Stimulated activated CD4-positive, alpha-beta T cell treated with anti-CD3 and anti-CD28 coated beads, Interleukin-15, amount 100 ng/mL, for 48 hours (primary cell): ENCODE measurements at regions not wholly inside any gene's neighbourhood (a gene's known extent, or its start where the extent isn't known, plus 50 kb on each side); places are given as distances from the start of the nearest gene placed in this dataset.

Experiments used
- DNase-seq, 2 donors: peaks; one replicate each; pipeline ENCODE4 v3.0.0-alpha.2; 2020; ENCODE audit warnings: low read depth in 2 of 2

DNA sequence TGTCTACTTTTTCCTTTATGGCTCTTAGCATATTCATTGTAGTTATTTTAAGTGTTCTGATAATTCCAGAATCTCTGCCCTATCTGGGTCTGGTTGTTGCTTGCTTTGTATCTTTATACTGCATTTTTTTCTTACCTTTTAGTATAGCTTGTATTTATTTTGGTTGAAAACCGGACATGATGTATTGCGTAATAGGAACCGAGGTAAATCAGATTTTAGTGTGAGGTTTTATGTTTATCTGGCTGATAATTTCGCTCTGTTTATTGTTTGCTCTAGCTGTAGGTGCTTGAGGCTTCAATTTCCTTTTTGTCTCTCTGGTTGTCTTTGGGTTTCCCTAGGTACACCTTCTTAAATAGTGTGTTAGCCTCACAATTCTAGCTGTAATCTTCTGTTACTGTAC, 263.8 kb upstream of the LCORL start:
- no peak for DNase-seq

- DNase-seq: no peak
Observed at GRCh38 chr4:18278244-18278643, 256.7 kb upstream of the LCORL start.

- no peak for DNase-seq
Observed at GRCh38 chr4:18262832-18263231, 241.3 kb upstream of the LCORL start.

DNA sequence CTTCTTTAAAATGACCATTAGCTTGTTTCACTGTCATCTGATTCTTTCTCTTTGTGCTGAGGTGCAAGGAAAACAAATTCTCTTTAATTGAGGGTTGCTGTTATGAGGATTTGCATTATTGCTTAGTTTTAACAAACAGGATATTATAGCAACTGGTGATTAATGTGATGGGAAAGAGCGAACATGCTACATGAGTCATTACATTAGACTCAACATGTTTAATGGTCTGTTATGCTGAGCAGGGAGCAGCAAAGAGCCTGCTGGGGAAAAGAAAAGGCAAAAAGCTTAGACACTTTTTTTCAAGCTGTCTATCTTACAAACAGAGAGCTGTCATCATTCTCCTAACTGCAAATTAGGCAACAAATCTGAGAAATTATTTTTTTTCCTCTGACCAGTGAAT, 230.5 kb upstream of the LCORL start:
- DNase-seq: no peak

DNA sequence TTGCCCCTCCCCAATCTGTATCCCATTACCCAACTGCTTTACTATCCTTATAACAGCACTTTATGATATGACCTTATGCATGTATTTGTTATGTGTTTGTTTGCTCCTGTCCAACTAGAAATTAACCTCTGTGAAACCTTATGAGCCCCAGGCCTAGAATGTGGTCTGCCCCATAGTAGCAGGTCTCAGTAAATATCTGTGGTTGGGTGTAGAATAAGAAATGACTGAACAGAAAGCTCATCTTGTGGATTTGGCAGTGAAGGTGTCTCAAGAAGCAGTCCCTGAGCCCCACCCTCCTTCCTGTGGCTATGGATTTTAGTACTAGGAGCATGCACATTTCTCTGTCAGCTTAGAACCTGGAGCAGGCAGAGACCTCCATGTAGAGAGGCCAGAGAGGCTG, 229.0 kb upstream of the LCORL start:
- no peak for DNase-seq

- DNase-seq: no peak
Observed at GRCh38 chr4:18248611-18249010, 227.1 kb upstream of the LCORL start.

DNA sequence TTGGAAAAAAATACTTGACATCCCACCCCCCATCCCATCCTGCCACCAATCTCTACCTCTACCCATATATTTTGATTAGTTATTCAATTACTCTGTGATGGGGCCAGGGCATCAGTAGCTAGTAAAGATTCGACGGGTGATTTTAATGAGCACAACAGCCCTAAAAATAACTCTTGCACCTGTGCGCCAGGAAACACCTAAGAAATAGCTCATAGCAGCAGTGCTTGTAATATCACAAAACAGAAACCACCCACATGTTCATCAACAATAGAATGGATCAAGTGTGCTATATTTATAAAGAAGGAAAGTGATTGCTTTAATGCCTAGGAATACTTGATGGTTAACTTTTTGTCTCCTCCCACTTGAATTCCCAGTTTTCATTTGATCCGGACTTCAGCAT, 225.6 kb upstream of the LCORL start:
- no peak for DNase-seq

DNA sequence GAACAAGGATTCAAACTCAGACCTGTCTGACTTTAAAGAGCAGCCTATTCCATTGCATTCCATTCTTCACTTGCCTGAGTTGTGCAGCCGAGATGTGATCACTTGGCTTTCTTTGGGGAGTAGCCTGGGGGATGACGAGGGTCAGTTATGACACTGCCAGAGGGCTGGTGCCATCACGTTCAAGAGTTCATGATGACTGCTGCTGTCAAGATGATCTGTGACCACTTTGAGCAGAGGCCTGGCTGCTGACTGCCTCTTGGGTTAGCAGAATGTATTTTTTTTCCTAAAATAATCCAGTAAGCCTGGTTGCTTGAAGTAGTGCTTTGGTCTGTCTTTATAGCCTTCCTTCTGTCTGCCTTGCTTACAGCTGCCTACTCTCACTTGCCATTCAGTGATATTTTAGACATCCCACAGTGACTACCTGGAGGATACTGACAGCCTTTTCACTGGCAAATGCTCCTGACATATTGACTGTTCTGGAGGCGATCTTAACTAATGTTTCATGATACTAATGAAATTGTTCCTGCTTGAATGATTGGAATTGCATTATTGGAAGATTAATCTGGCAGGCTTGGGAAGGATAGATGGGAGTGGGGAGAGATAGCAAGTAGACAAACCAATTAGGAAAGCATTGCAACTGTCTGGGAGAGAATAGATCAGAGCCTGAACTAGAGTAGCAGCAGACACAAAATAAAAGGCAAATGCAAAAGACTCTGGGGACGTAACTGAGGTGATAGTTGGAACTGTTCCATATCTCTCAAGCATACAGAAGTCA, 221.6 kb upstream of the LCORL start:
- DNase-seq: no peak

DNA sequence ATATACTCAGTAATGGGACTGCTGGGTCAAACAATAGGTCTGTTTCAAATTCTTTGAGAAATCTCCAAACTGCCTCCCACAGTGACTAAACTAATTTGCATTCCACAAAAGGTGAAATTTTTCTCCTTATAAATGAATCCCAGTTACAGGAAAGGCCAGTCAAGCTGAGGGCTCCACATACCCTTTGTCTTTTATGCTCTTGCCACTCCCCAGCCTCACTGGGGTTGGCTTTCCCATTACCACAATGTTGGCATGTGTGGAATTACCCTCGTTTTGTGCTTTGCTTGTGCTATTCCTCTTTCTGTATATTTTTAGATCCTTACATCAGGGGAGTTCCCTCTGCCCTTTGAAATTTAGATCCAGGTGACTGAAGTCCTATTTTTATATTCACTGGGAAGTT, 220.2 kb upstream of the LCORL start:
- DNase-seq: no peak

GRCh38 chr4:18234108-18234507, 212.6 kb upstream of the LCORL start:
- no peak for DNase-seq

DNA sequence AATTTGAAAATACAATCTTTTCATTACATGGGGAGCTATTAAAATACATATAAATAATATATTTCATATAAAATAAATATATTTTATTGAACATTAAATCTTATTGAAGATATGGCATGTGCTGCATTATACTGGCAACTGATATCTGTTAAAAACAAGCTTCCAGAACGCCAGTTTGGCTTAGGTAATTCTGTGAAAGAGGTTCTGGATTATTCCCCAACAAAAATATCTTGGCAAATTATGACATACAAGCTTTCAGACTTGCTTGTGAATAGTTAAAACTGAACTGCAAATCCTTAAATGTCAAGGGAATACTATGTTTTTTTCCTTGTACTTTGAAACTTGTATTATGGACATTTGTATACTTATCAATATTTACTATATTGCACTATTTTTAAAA, 210.2 kb upstream of the LCORL start:
- DNase-seq: no peak

GRCh38 chr4:18227880-18228279, 206.3 kb upstream of the LCORL start:
- no peak for DNase-seq

DNA sequence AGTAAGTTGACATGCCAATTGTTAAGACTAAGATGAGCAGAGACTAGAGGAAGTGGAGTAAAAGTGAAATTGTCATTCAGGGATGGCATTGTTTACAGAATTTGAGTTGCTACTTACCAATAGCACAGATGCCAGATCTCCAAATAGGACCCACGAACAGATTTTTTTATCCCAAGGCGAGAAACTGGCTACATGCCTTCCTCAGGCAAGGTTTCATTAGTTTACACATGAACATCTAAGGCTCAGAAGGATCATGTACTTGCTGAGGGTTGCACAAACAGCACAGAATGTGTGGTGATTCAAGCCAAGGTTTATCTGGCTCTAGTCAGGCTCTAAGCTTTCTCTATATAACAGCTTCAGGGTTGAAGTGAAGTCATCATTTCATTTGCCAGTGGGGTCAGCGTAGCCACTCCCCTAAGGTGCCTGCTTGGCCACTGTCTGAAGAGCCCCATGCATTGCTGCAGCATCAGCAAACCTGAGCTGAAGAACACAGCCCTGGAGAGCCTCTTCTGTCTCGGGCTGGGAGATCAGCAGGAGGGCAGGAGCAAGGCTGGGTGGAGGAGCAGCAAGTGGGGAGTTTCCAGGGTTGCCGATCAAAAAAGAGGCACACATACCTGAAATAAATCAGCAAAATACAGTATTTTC, 193.0 kb upstream of the LCORL start:
- DNase-seq: no peak

GRCh38 chr4:18213576-18214198, 192.1 kb upstream of the LCORL start:
- no peak for DNase-seq

GRCh38 chr4:18209448-18209847, 187.9 kb upstream of the LCORL start:
- DNase-seq: no peak

DNA sequence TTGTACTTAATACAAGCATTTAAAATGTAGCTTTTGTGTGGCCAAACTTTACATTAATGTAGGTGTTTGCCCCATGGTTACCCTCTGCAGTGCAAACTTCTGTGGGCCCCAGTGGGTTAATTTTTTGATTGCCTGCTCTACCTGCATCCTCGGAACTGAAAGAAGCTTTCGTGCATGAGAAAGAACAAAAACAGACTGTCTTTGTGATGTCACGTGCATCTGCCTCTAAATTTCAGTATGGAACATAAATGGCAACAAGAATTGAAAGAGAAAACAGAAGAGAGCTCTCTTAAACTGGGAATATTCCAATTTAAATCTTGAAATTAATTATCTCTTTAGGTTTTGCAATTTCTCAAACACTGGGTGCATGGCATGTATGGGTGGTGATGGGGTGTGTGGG, 182.4 kb upstream of the LCORL start:
- no peak for DNase-seq

DNA sequence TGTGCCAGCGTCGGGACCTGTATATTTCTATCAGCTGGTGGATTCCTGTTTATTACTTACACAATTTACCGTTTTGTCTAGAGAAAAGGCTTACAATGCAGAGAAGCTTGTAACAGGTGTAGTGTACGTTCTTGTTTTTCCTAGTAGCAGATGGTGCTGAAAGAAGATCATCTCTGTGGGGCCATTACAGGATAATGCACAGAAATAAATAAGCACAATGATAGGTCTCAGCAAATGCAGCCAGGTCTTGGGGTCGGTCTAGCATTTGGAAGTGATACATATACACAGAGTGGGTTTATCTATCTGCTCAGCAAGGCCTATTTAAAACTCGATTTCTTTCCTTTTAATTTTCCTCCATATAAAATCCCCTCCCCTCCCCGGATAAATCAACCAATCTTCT, 180.9 kb upstream of the LCORL start:
- DNase-seq: no peak

DNA sequence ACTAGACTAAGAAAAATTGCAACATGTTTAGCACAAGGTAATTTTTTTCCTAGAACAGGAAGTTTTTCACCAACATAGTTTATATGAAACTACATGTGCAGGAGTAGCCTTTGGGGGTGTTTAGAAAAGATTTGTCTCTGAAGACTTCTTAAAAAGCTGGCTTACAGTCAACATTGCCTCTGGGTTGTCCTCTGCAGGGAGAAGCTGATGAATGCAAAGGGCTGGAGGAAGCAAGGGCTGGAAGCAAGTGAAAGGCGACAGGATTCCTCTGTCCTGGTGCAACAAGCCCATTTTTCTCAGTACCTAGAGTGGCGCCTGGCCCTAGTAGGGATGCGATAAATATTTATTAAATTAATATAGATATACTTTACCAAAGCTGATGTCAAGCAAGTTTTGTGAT, 180.3 kb upstream of the LCORL start:
- DNase-seq: no peak

DNA sequence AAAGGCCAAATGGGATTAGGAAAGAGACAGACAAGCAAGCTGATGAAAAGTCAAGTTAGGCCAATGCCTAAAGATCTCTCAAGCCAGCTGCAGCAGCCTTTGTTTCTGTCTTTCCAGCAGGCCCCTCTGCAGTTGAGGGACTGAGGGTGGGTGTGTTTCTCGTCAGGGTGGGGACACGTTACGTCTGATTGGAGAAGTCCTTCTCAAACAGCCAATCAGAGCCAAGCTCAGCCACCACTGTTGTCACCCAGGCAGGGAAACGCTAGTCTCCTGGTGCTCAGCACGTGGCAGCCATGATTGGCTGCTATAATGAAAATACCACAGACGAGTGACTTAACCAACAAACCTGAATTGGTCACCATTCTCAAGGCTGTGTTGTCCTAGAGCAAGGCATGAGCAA, 177.1 kb upstream of the LCORL start:
- no peak for DNase-seq

DNA sequence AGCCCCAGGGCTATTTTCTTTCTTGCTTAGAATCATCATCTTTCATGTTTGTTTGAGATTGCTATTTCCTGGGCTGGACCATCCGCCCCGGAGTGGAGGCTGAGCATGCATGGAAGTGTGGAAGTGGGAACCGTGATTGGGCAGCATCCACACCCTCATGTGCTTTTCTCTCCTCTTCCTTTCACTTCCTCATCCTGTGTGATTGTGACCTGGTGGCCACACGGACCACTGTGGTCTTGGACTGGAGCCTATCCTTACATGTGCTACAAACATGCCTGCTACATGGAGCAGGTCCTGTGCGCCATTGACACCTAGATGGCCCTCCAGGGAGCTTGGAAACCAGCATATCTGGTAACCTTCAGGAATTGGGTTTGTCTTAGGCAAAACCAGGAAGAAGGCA, 175.9 kb upstream of the LCORL start:
- DNase-seq: no peak

DNA sequence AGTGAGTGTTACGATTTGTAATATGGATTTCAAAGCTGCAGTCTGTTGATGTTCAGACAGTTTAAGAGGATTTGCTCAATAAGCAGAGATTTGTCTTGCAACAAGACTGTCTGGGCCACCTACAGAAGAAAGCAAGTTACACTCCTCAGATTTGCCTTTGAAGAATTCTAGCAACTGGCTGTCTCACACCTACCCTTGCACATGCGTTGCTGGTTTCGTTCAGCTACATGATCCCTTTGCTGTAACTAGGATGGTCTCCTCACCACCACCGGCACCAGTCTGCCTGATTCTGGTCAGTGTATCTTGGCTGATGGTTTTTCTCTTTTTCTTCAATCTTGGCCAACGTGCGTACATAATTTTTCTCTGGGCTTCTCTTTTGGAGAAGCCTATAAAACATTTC, 172.7 kb upstream of the LCORL start:
- DNase-seq: no peak

GRCh38 chr4:18192901-18193300, 171.3 kb upstream of the LCORL start:
- no peak for DNase-seq

GRCh38 chr4:18185491-18185890, 163.9 kb upstream of the LCORL start:
- DNase-seq: no peak
